ENCODE measurements at regions not wholly inside any gene's neighbourhood (a gene's known extent, or its start where the extent isn't known, plus 50 kb on each side); places are given as distances from the start of the nearest gene placed in this dataset.

DNA sequence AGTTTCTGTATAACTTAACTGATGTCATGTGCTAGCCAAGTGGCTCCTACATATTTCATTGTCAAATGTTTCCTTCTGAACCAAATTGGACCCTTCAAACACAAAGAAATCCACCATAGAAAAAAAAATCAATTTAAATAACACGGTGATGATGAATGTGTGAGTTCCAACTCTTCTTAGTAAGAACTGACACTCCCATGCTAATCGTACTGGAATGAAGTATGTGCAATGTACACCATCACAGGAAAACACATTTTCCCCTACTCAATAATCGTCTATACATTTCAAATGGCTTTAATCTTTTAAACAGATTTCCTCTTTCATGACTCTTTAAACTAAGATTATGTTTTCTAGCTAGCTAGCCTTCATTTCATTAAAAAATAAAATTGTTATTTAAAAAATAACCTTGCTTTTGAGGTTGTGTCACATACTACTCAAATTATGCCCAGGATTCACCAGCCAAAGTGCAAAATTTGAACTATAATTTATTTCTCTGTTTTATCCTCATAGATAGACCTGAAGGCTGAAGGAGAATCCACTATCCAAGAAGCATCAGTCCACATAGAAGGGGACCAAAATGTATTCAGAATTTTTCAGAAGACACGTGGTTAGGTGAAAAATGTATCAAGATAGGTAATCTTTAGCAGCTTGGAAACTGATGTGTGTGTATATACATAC lies 131.0 kb upstream of the ITGA1 start:
- H3K36me3 ChIP-seq (ENCODE audit: insufficient read depth, low read length): no peaks in the 10 kb centered on the region
- H3K27ac ChIP-seq (ENCODE audit: low read depth, low read length): no peak overlapping the region
- Mint-ChIP-seq H3K27me3 (ENCODE audit: low read depth, unreplicated experiment) (no peaks in the 10 kb centered on the region), H3K27ac (ENCODE audit: unreplicated experiment) (no peak overlapping the region), H3K9me3 (ENCODE audit: unreplicated experiment) (no peaks in the 10 kb centered on the region), H3K4me3 (ENCODE audit: unreplicated experiment) (no peak overlapping the region), H3K36me3 (ENCODE audit: low read depth, unreplicated experiment) (no peaks in the 10 kb centered on the region), H3K4me1 (ENCODE audit: low read depth, unreplicated experiment) (no peaks in the 10 kb centered on the region)
- H3K4me1 ChIP-seq (ENCODE audit: insufficient read depth, low read length): no peaks in the 10 kb centered on the region
- peaks cover 5% of the 10 kb centered on the region for H3K27me3 ChIP-seq (ENCODE audit: insufficient read depth, low read length)
- FAIRE-seq (no peak), DNase-seq (ENCODE audit: low read depth) (no peak)
- H3K9me3 ChIP-seq (ENCODE audit: insufficient read depth, low read depth, low read length): no peaks in the 10 kb centered on the region
- no peaks in the 10 kb centered on the region for H4K20me1 ChIP-seq (ENCODE audit: insufficient read depth, low read length)
- H3K4me2 ChIP-seq (ENCODE audit: low read length): peak overlapping the region; percentile 16
- H3K9ac ChIP-seq (ENCODE audit: low read length): no peak overlapping the region
- TF ChIP-seq EZH2 (IDR thresholded peaks at IDR 0.05; ENCODE audit: insufficient read depth, low read length): no peak
- TF ChIP-seq, protein P1, sequence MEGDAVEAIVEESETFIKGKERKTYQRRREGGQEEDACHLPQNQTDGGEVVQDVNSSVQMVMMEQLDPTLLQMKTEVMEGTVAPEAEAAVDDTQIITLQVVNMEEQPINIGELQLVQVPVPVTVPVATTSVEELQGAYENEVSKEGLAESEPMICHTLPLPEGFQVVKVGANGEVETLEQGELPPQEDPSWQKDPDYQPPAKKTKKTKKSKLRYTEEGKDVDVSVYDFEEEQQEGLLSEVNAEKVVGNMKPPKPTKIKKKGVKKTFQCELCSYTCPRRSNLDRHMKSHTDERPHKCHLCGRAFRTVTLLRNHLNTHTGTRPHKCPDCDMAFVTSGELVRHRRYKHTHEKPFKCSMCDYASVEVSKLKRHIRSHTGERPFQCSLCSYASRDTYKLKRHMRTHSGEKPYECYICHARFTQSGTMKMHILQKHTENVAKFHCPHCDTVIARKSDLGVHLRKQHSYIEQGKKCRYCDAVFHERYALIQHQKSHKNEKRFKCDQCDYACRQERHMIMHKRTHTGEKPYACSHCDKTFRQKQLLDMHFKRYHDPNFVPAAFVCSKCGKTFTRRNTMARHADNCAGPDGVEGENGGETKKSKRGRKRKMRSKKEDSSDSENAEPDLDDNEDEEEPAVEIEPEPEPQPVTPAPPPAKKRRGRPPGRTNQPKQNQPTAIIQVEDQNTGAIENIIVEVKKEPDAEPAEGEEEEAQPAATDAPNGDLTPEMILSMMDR (IDR thresholded peaks at IDR 0.05; ENCODE audit: insufficient read depth, low read depth, low read length): no peak
- no peaks in the 10 kb centered on the region for H3K79me2 ChIP-seq (ENCODE audit: insufficient read depth, low read length)
- no peak overlapping the region for H2AFZ ChIP-seq (ENCODE audit: low read depth, low read length)
- no peak overlapping the region for H3K4me3 ChIP-seq (ENCODE audit: insufficient read depth, low read depth, low read length)

GRCh38 chr5:52657247-52657645 lies 130.5 kb upstream of the ITGA1 start:
- H3K4me3 Mint-ChIP-seq (ENCODE audit: unreplicated experiment): no peak overlapping the region
- Histone ChIP-seq H3K4me3 (ENCODE audit: insufficient read depth, low read depth, low read length) (no peak overlapping the region), H3K4me2 (ENCODE audit: low read length) (peak overlapping the region; percentile 16), H3K27me3 (ENCODE audit: insufficient read depth, low read length) (peaks cover 5% of the 10 kb centered on the region), H3K79me2 (ENCODE audit: insufficient read depth, low read length) (no peaks in the 10 kb centered on the region), H3K36me3 (ENCODE audit: insufficient read depth, low read length) (no peaks in the 10 kb centered on the region), H3K9ac (ENCODE audit: low read length) (no peak overlapping the region), H3K27ac (ENCODE audit: low read depth, low read length) (no peak overlapping the region), H3K9me3 (ENCODE audit: insufficient read depth, low read depth, low read length) (no peaks in the 10 kb centered on the region), H4K20me1 (ENCODE audit: insufficient read depth, low read length) (no peaks in the 10 kb centered on the region), H2AFZ (ENCODE audit: low read depth, low read length) (no peak overlapping the region), H3K4me1 (ENCODE audit: insufficient read depth, low read length) (no peaks in the 10 kb centered on the region)
- DNase-seq (ENCODE audit: low read depth) (peak; percentile 26), FAIRE-seq (peak; percentile 68)
- no peak overlapping the region for H3K27ac Mint-ChIP-seq (ENCODE audit: unreplicated experiment)
- H3K4me1 Mint-ChIP-seq (ENCODE audit: low read depth, unreplicated experiment): no peaks in the 10 kb centered on the region
- no peaks in the 10 kb centered on the region for H3K27me3 Mint-ChIP-seq (ENCODE audit: low read depth, unreplicated experiment)
- TF ChIP-seq, protein P1 (IDR thresholded peaks at IDR 0.05; ENCODE audit: insufficient read depth, low read depth, low read length): peak; percentile 42
- no peak for TF ChIP-seq EZH2 (IDR thresholded peaks at IDR 0.05; ENCODE audit: insufficient read depth, low read length)
- no peaks in the 10 kb centered on the region for H3K9me3 Mint-ChIP-seq (ENCODE audit: unreplicated experiment)
- H3K36me3 Mint-ChIP-seq (ENCODE audit: low read depth, unreplicated experiment): no peaks in the 10 kb centered on the region

DNA sequence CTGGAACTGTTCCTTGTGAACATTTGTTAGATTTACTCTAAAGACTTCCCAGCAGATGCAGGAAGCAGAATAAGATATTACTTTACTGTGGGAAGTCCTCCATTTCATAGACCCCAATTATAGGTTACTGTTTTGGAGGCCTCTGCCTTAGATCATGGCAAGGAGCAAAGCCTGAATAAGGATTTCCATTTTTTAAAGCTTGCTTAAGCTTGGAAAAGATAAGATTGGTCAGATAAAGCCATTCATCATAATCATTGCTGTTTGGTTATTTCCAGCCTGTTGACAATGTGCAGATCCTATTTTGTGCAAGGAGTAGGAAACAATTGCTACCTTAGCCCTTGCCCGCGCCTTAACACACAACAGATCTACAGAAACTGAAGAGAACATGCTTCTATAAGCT lies 129.5 kb upstream of the ITGA1 start:
- Histone ChIP-seq H2AFZ (ENCODE audit: low read depth, low read length) (no peak overlapping the region), H3K36me3 (ENCODE audit: insufficient read depth, low read length) (no peaks in the 10 kb centered on the region), H4K20me1 (ENCODE audit: insufficient read depth, low read length) (no peaks in the 10 kb centered on the region), H3K27ac (ENCODE audit: low read depth, low read length) (no peak overlapping the region), H3K27me3 (ENCODE audit: insufficient read depth, low read length) (peaks cover 5% of the 10 kb centered on the region), H3K4me2 (ENCODE audit: low read length) (no peak overlapping the region), H3K79me2 (ENCODE audit: insufficient read depth, low read length) (no peaks in the 10 kb centered on the region), H3K9ac (ENCODE audit: low read length) (no peak overlapping the region), H3K4me3 (ENCODE audit: insufficient read depth, low read depth, low read length) (no peak overlapping the region), H3K9me3 (ENCODE audit: insufficient read depth, low read depth, low read length) (no peaks in the 10 kb centered on the region), H3K4me1 (ENCODE audit: insufficient read depth, low read length) (no peaks in the 10 kb centered on the region)
- no peak for FAIRE-seq
- Mint-ChIP-seq H3K27me3 (ENCODE audit: low read depth, unreplicated experiment) (no peaks in the 10 kb centered on the region), H3K4me3 (ENCODE audit: unreplicated experiment) (no peak overlapping the region), H3K9me3 (ENCODE audit: unreplicated experiment) (no peaks in the 10 kb centered on the region), H3K4me1 (ENCODE audit: low read depth, unreplicated experiment) (no peaks in the 10 kb centered on the region), H3K27ac (ENCODE audit: unreplicated experiment) (no peak overlapping the region), H3K36me3 (ENCODE audit: low read depth, unreplicated experiment) (no peaks in the 10 kb centered on the region)
- no peak for TF ChIP-seq EZH2 (IDR thresholded peaks at IDR 0.05; ENCODE audit: insufficient read depth, low read length)
- TF ChIP-seq, protein P1 (IDR thresholded peaks at IDR 0.05; ENCODE audit: insufficient read depth, low read depth, low read length): no peak
- DNase-seq (ENCODE audit: low read depth): no peak
